ENCODE measurements at regions not wholly inside any gene's neighbourhood (a gene's known extent, or its start where the extent isn't known, plus 50 kb on each side); places are given as distances from the start of the nearest gene placed in this dataset.

DNA sequence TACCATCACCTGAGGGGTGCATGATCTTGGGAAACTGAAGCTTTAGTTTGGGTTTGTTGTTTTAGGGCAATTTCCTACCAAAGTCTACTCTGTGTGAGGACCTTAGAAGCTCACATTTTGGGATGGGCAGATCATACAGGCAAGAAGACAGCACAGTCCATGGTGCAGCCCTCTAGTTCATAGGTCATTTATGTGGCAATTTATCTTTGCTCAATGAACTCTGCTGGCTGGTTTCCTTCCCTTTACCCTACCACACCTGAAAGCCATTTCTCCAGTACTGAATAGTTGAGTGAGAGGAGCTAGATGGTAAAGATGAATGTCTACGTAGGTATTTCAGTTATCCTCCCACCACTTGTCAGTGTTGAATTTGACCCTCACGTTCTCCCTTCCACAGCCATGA lies 87.5 kb upstream of the KLF12 start:
- DNase-seq = no peak
- Histone ChIP-seq H3K36me3 (no peaks in the 10 kb centered on the region), H3K4me3 (no peak overlapping the region), H3K4me1 (no peaks in the 10 kb centered on the region), H3K27ac (no peak overlapping the region), H3K9me3 (no peaks in the 10 kb centered on the region), H3K27me3 (replicated peaks in 1 of 7) (no peaks in the 10 kb centered on the region)
- intact Hi-C loops (cut with DNase I; ENCODE audit: low total_unique reads) = no loop called here
- 68 to 99% (median 79%) methylated on average over 2 of the region's 2 CpGs for WGBS, 5 donors
- TF ChIP-seq POLR2AphosphoS5 (IDR thresholded peaks at IDR 0.05) (no peak), POLR2A (IDR thresholded peaks at IDR 0.05) (no peak)
- TF ChIP-seq, protein P1, sequence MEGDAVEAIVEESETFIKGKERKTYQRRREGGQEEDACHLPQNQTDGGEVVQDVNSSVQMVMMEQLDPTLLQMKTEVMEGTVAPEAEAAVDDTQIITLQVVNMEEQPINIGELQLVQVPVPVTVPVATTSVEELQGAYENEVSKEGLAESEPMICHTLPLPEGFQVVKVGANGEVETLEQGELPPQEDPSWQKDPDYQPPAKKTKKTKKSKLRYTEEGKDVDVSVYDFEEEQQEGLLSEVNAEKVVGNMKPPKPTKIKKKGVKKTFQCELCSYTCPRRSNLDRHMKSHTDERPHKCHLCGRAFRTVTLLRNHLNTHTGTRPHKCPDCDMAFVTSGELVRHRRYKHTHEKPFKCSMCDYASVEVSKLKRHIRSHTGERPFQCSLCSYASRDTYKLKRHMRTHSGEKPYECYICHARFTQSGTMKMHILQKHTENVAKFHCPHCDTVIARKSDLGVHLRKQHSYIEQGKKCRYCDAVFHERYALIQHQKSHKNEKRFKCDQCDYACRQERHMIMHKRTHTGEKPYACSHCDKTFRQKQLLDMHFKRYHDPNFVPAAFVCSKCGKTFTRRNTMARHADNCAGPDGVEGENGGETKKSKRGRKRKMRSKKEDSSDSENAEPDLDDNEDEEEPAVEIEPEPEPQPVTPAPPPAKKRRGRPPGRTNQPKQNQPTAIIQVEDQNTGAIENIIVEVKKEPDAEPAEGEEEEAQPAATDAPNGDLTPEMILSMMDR (IDR thresholded peaks at IDR 0.05 in 8 of 11, conservative IDR thresholded peaks at IDR 0.05 in 3 of 11) = no peak

GRCh38 chr13:74219566-74219965 lies 85.4 kb upstream of the KLF12 start:
- H3K27ac ChIP-seq = no peak overlapping the region
- TF ChIP-seq POLR2A (IDR thresholded peaks at IDR 0.05) (no peak), POLR2AphosphoS5 (IDR thresholded peaks at IDR 0.05) (no peak)
- TF ChIP-seq, protein P1 (IDR thresholded peaks at IDR 0.05 in 8 of 11, conservative IDR thresholded peaks at IDR 0.05 in 3 of 11) = no peak
- intact Hi-C loops (cut with DNase I; ENCODE audit: low total_unique reads) = no loop called here
- no peaks in the 10 kb centered on the region for H3K36me3 ChIP-seq
- no peak overlapping the region for H3K4me3 ChIP-seq
- H3K4me1 ChIP-seq = no peaks in the 10 kb centered on the region
- no peak for DNase-seq
- 81 to 94% (median 84%) methylated on average over 2 of the region's 2 CpGs for WGBS, 5 donors
- H3K27me3 ChIP-seq (replicated peaks in 1 of 7) = no peaks in the 10 kb centered on the region
- H3K9me3 ChIP-seq = no peaks in the 10 kb centered on the region

GRCh38 chr13:74218291-74218690 lies 84.1 kb upstream of the KLF12 start:
- Histone ChIP-seq H3K4me3 (no peak overlapping the region), H3K27me3 (replicated peaks in 1 of 7) (no peaks in the 10 kb centered on the region), H3K36me3 (no peaks in the 10 kb centered on the region), H3K27ac (no peak overlapping the region), H3K9me3 (no peaks in the 10 kb centered on the region), H3K4me1 (no peaks in the 10 kb centered on the region)
- no peak for TF ChIP-seq POLR2A (IDR thresholded peaks at IDR 0.05)
- TF ChIP-seq, protein P1 (IDR thresholded peaks at IDR 0.05 in 8 of 11, conservative IDR thresholded peaks at IDR 0.05 in 3 of 11) = no peak
- no peak for TF ChIP-seq POLR2AphosphoS5 (IDR thresholded peaks at IDR 0.05)
- WGBS, 5 donors = 84 to 89% (median 86%) methylated on average over 7 of the region's 7 CpGs
- no peak for DNase-seq
- intact Hi-C loops (cut with DNase I; ENCODE audit: low total_unique reads) = no loop called here

GRCh38 chr13:74217811-74218210 lies 83.6 kb upstream of the KLF12 start:
- Histone ChIP-seq H3K27ac (no peak overlapping the region), H3K27me3 (replicated peaks in 1 of 7) (no peaks in the 10 kb centered on the region), H3K36me3 (no peaks in the 10 kb centered on the region), H3K9me3 (no peaks in the 10 kb centered on the region), H3K4me3 (no peak overlapping the region), H3K4me1 (no peaks in the 10 kb centered on the region)
- intact Hi-C loops (cut with DNase I; ENCODE audit: low total_unique reads) = no loop called here
- no peak for DNase-seq
- 83 to 95% (median 94%) methylated on average over 1 of the region's 1 CpG for WGBS, 5 donors
- TF ChIP-seq POLR2AphosphoS5 (IDR thresholded peaks at IDR 0.05) (no peak), POLR2A (IDR thresholded peaks at IDR 0.05) (no peak)
- TF ChIP-seq, protein P1 (IDR thresholded peaks at IDR 0.05 in 8 of 11, conservative IDR thresholded peaks at IDR 0.05 in 3 of 11) = no peak

Measured in spleen (tissue), 11 donors.